ENCODE measurements at regions not wholly inside any gene's neighbourhood (a gene's known extent, or its start where the extent isn't known, plus 50 kb on each side); places are given as distances from the start of the nearest gene placed in this dataset.

GRCh38 chr13:73972545-73972944 is 161.7 kb downstream of the KLF12 start:
- DNase-seq (ENCODE audit: low read depth in 2 of 3, low spot score in 2 of 3) = no peak

GRCh38 chr13:73971481-73971880 is 162.7 kb downstream of the KLF12 start:
- DNase-seq (ENCODE audit: low read depth in 2 of 3, low spot score in 2 of 3) = no peak

- no peak for DNase-seq (ENCODE audit: low read depth in 2 of 3, low spot score in 2 of 3)
Observed at GRCh38 chr13:73970421-73971055, 163.7 kb downstream of the KLF12 start.

- no peak for DNase-seq (ENCODE audit: low read depth in 2 of 3, low spot score in 2 of 3)
Observed at GRCh38 chr13:73967397-73968165, 166.6 kb downstream of the KLF12 start.

GRCh38 chr13:73966331-73966730 is 167.9 kb downstream of the KLF12 start:
- DNase-seq (ENCODE audit: low read depth in 2 of 3, low spot score in 2 of 3) = no peak

GRCh38 chr13:73962284-73962683 is 171.9 kb downstream of the KLF12 start:
- no peak for DNase-seq (ENCODE audit: low read depth in 2 of 3, low spot score in 2 of 3)

GRCh38 chr13:73961181-73961580 is 173.0 kb downstream of the KLF12 start:
- no peak for DNase-seq (ENCODE audit: low read depth in 2 of 3, low spot score in 2 of 3)

GRCh38 chr13:73960474-73960873 is 173.7 kb downstream of the KLF12 start:
- DNase-seq (ENCODE audit: low read depth in 2 of 3, low spot score in 2 of 3) = no peak

- no peak for DNase-seq (ENCODE audit: low read depth in 2 of 3, low spot score in 2 of 3)
Observed at GRCh38 chr13:73958657-73959397, 175.4 kb downstream of the KLF12 start.

GRCh38 chr13:73957889-73958288 is 176.3 kb downstream of the KLF12 start:
- DNase-seq (ENCODE audit: low read depth in 2 of 3, low spot score in 2 of 3) = no peak

GRCh38 chr13:73956795-73957408 is 177.3 kb downstream of the KLF12 start:
- no peak for DNase-seq (ENCODE audit: low read depth in 2 of 3, low spot score in 2 of 3)

- no peak for DNase-seq (ENCODE audit: low read depth in 2 of 3, low spot score in 2 of 3)
Observed at GRCh38 chr13:73955977-73956500, 178.2 kb downstream of the KLF12 start.

- DNase-seq (ENCODE audit: low read depth in 2 of 3, low spot score in 2 of 3) = no peak
Observed at GRCh38 chr13:73954808-73955207, 179.4 kb downstream of the KLF12 start.

GRCh38 chr13:73952648-73953047 is 181.6 kb downstream of the KLF12 start:
- DNase-seq (ENCODE audit: low read depth in 2 of 3, low spot score in 2 of 3) = peak in 1 of 3 donors; percentile 21

GRCh38 chr13:73948848-73949529 is 185.2 kb downstream of the KLF12 start:
- no peak for DNase-seq (ENCODE audit: low read depth in 2 of 3, low spot score in 2 of 3)

- no peak for DNase-seq (ENCODE audit: low read depth in 2 of 3, low spot score in 2 of 3)
Observed at GRCh38 chr13:73945871-73946270, 188.3 kb downstream of the KLF12 start.

- DNase-seq (ENCODE audit: low read depth in 2 of 3, low spot score in 2 of 3) = peak in 1 of 3 donors; percentile 18
Observed at GRCh38 chr13:73945382-73945781, 188.8 kb downstream of the KLF12 start.

GRCh38 chr13:73943965-73944233 is 190.3 kb downstream of the KLF12 start:
- DNase-seq (ENCODE audit: low read depth in 2 of 3, low spot score in 2 of 3) = no peak

GRCh38 chr13:73943137-73943964 is 190.9 kb downstream of the KLF12 start:
- peak in 1 of 3 donors; percentile 19 for DNase-seq (ENCODE audit: low read depth in 2 of 3, low spot score in 2 of 3)

- DNase-seq (ENCODE audit: low read depth in 2 of 3, low spot score in 2 of 3) = no peak
Observed at GRCh38 chr13:73941752-73942151, 192.5 kb downstream of the KLF12 start.
